SH-SY5Y (cell line): ENCODE measurements at regions not wholly inside any gene's neighbourhood (a gene's known extent, or its start where the extent isn't known, plus 50 kb on each side); places are given as distances from the start of the nearest gene placed in this dataset.

Experiments
- GATA2 ChIP-seq: IDR thresholded peaks from 2 replicates; pipeline ENCODE4 v1.6.1; 2011; ENCODE audit warnings: mild to moderate bottlenecking, low read depth, low read length
- GATA3 ChIP-seq: IDR thresholded peaks from 2 replicates; pipeline ENCODE4 v1.6.1; 2011; ENCODE audit warnings: low read depth, mild to moderate bottlenecking, low read length, moderate library complexity

- no peak for TF ChIP-seq GATA2
- no peak for TF ChIP-seq GATA3
Observed at GRCh38 chr10:124217031-124217430, 123.6 kb upstream of the CHST15 start.

- no peak for TF ChIP-seq GATA3
- no peak for TF ChIP-seq GATA2
Observed at GRCh38 chr10:124214610-124215375, 121.4 kb upstream of the CHST15 start.

- no peak for TF ChIP-seq GATA3
- no peak for TF ChIP-seq GATA2
Observed at GRCh38 chr10:124213899-124214510, 120.6 kb upstream of the CHST15 start.

GRCh38 chr10:124213471-124213870, 120.1 kb upstream of the CHST15 start:
- TF ChIP-seq GATA2 = no peak
- no peak for TF ChIP-seq GATA3

GRCh38 chr10:124212702-124213101, 119.3 kb upstream of the CHST15 start:
- TF ChIP-seq GATA2 = no peak
- TF ChIP-seq GATA3 = no peak

- TF ChIP-seq GATA2 = no peak
- no peak for TF ChIP-seq GATA3
Observed at GRCh38 chr10:124211921-124212320, 118.5 kb upstream of the CHST15 start.

GRCh38 chr10:124210263-124210662, 116.9 kb upstream of the CHST15 start:
- TF ChIP-seq GATA2 (no peak), GATA3 (no peak)

- TF ChIP-seq GATA3 (no peak), GATA2 (no peak)
Observed at GRCh38 chr10:124207391-124207790, 114.0 kb upstream of the CHST15 start.

GRCh38 chr10:124206616-124207015, 113.2 kb upstream of the CHST15 start:
- no peak for TF ChIP-seq GATA3
- no peak for TF ChIP-seq GATA2

- no peak for TF ChIP-seq GATA3
- TF ChIP-seq GATA2 = no peak
Observed at GRCh38 chr10:124205432-124205831, 112.0 kb upstream of the CHST15 start.

GRCh38 chr10:124204726-124205125, 111.3 kb upstream of the CHST15 start:
- TF ChIP-seq GATA3 = no peak
- no peak for TF ChIP-seq GATA2

GRCh38 chr10:124200011-124200410, 106.6 kb upstream of the CHST15 start:
- no peak for TF ChIP-seq GATA3
- TF ChIP-seq GATA2 = no peak

- no peak for TF ChIP-seq GATA2
Observed at GRCh38 chr10:124198871-124199270, 105.5 kb upstream of the CHST15 start.

GRCh38 chr10:124198125-124198501, 104.7 kb upstream of the CHST15 start:
- no peak for TF ChIP-seq GATA3
- no peak for TF ChIP-seq GATA2

- no peak for TF ChIP-seq GATA2
- TF ChIP-seq GATA3 = no peak
Observed at GRCh38 chr10:124197371-124198124, 104.2 kb upstream of the CHST15 start.
